Mesenchymal stem cell (in vitro differentiated cells and primary cell): ENCODE measurements at regions not wholly inside any gene's neighbourhood (a gene's known extent, or its start where the extent isn't known, plus 50 kb on each side); places are given as distances from the start of the nearest gene placed in this dataset.
A peak's percentile ranks its signal among the peaks of the same experiment; 100 is the strongest.

Experiments used
- DNase-seq: peaks from one replicate; pipeline ENCODE4 v3.0.0-alpha.2; 2013
- H2AFZ ChIP-seq: one replicate; pipeline ENCODE4 v1.6.1; 2013; ENCODE audit warnings: low read depth, mild to moderate bottlenecking, control low read depth, inconsistent platforms, low read length, moderate library complexity
- H2AK5ac ChIP-seq: 2 replicates; pipeline ENCODE4 v1.6.1; 2013; ENCODE audit warnings: low read length, moderate library complexity, mild to moderate bottlenecking, inconsistent platforms; ENCODE audit not compliant: severe bottlenecking
- H2BK120ac ChIP-seq: one replicate; pipeline ENCODE4 v1.6.1; 2013; ENCODE audit warnings: low read depth, mild to moderate bottlenecking, inconsistent platforms, low read length, moderate library complexity
- H2BK12ac ChIP-seq, 2 experiments: one replicate each; pipeline ENCODE4 v1.6.1; 2013; ENCODE audit warnings: inconsistent platforms in 2 of 2, low read length in 2 of 2, mild to moderate bottlenecking in 2 of 2, moderate library complexity in 2 of 2, control low read depth in 1 of 2
- H2BK15ac ChIP-seq: one replicate; pipeline ENCODE4 v1.6.1; 2013; ENCODE audit warnings: mild to moderate bottlenecking, low read depth, inconsistent platforms; ENCODE audit not compliant: poor library complexity, severe bottlenecking
- H2BK5ac ChIP-seq: 2 replicates; pipeline ENCODE4 v1.6.1; 2013; ENCODE audit warnings: low read depth, mild to moderate bottlenecking, low read length, control low read depth, inconsistent platforms; ENCODE audit not compliant: poor library complexity, severe bottlenecking
- H3K14ac ChIP-seq, 2 experiments: one replicate each; pipeline ENCODE4 v1.6.1; 2013; ENCODE audit warnings: inconsistent platforms in 2 of 2, low read length in 2 of 2, control low read depth in 1 of 2, mild to moderate bottlenecking in 1 of 2, moderate library complexity in 1 of 2
- H3K18ac ChIP-seq, 2 experiments: one replicate each; pipeline ENCODE4 v1.6.1; 2013; ENCODE audit warnings: inconsistent platforms in 2 of 2, low read length in 2 of 2, control low read depth in 1 of 2, low read depth in 1 of 2, mild to moderate bottlenecking in 1 of 2
- H3K23ac ChIP-seq, 2 experiments: one replicate each; pipeline ENCODE4 v1.6.1; 2013; ENCODE audit warnings: inconsistent platforms in 2 of 2, low read length in 2 of 2, mild to moderate bottlenecking in 2 of 2, moderate library complexity in 2 of 2, control low read depth in 1 of 2
- H3K27ac ChIP-seq: 2 replicates; pipeline ENCODE4 v1.5.1; 2013; ENCODE audit warnings: mild to moderate bottlenecking, moderate library complexity, low read length, control low read depth, inconsistent platforms; ENCODE audit not compliant: poor library complexity, severe bottlenecking
- H3K27me3 ChIP-seq, 2 experiments: 2 replicates each; pipeline versions ENCODE4 v1.6.1 to v1.7.0; 2013; ENCODE audit warnings: low read length in 2 of 2, mild to moderate bottlenecking in 2 of 2, moderate library complexity in 2 of 2, control low read depth in 1 of 2, inconsistent platforms in 1 of 2; ENCODE audit not compliant: control insufficient read depth in 1 of 2, insufficient read depth in 1 of 2
- H3K36me3 ChIP-seq, 2 experiments: 2 replicates each; pipeline versions ENCODE4 v1.6.1 to v1.7.0; 2013; ENCODE audit warnings: low read length in 2 of 2, control low read depth in 1 of 2, inconsistent platforms in 1 of 2, low read depth in 1 of 2, mild to moderate bottlenecking in 1 of 2; ENCODE audit not compliant: insufficient read depth in 2 of 2, control insufficient read depth in 1 of 2
- H3K4ac ChIP-seq, 2 experiments: one replicate each; pipeline ENCODE4 v1.6.1; 2013; ENCODE audit warnings: inconsistent platforms in 2 of 2, low read length in 2 of 2, mild to moderate bottlenecking in 2 of 2, moderate library complexity in 2 of 2, control low read depth in 1 of 2, low read depth in 1 of 2
- H3K4me1 ChIP-seq: 2 replicates; pipeline ENCODE4 v1.6.1; 2013; ENCODE audit warnings: low read depth, low read length, control low read depth; ENCODE audit not compliant: control insufficient read depth, insufficient read depth
- H3K4me2 ChIP-seq: 2 replicates; pipeline ENCODE4 v1.6.1; 2013; ENCODE audit warnings: low read length, mild to moderate bottlenecking, inconsistent platforms; ENCODE audit not compliant: poor library complexity, severe bottlenecking
- H3K4me3 ChIP-seq, 2 experiments: 2 replicates each; pipeline versions ENCODE4 v1.5.1 to v1.7.0; 2013; ENCODE audit warnings: low read length in 2 of 2, mild to moderate bottlenecking in 2 of 2, control low read depth in 1 of 2, low read depth in 1 of 2; ENCODE audit not compliant: insufficient read depth in 1 of 2
- H3K79me1 ChIP-seq: replicated peaks from 2 replicates; pipeline ENCODE4 v1.6.1; 2013; ENCODE audit warnings: mild to moderate bottlenecking, control low read depth, low read length, inconsistent platforms; ENCODE audit not compliant: poor library complexity, severe bottlenecking
- H3K9ac ChIP-seq: 2 replicates; pipeline ENCODE4 v1.7.0; 2013; ENCODE audit warnings: mild to moderate bottlenecking, low read length, moderate library complexity
- H3K9me3 ChIP-seq: 2 replicates; pipeline ENCODE4 v1.7.0; 2013; ENCODE audit warnings: mild to moderate bottlenecking, low read length; ENCODE audit not compliant: control insufficient read depth
- H4K8ac ChIP-seq: one replicate; pipeline ENCODE4 v1.6.1; 2013; ENCODE audit warnings: inconsistent platforms, mild to moderate bottlenecking, low read length, moderate library complexity
- H4K91ac ChIP-seq: one replicate; pipeline ENCODE4 v1.6.1; 2013; ENCODE audit warnings: mild to moderate bottlenecking, low read length, inconsistent platforms
- WGBS: methylation state at CpG from one replicate; pipeline ENCODE4 v1.1.7; 2013; ENCODE audit warnings: mixed read lengths; 5-methylcytosine and 5-hydroxymethylcytosine counted together

DNA sequence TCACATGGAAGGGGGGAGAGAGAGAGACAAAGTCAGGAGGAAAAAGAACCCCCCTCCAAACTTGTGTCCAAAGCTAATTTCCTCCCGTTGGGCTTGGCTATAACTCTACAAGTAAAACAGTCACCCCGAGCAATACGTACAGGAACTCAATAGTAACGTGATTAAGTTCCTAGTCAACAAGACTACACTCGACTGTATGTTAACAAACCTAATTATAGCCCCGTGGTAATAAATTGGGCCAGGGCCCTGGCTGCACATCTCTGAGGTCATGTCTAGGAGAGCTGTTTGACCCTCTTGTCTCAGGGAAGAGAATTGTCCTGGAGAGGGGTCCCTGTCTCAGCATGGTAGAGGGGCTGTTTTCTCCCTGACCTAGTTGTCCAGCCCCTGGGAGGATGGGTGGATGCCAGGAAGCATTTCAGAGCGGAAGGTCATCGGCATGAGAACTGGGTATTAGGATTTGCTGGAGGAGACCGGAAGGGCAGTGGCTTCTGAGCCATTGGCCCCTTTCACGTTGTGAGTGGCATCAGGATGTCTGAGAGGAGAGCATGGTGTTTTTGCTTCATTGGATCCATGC, 60.2 kb upstream of the COMTD1 start:
- peak overlapping the region in 1 of 2 experiments; percentile 54 for H3K23ac ChIP-seq
- no peak overlapping the region for H3K27ac ChIP-seq
- H2AK5ac ChIP-seq = no peak overlapping the region
- H3K18ac ChIP-seq = no peak overlapping the region
- 41% methylated on average over 10 of the region's 10 CpGs for WGBS
- DNase-seq = peak; percentile 58
- peaks cover 0 to 31% of the 10 kb centered on the region in 2 experiments for H3K27me3 ChIP-seq
- peak overlapping the region in 1 of 2 experiments; percentile 47 for H3K4ac ChIP-seq
- H3K79me1 ChIP-seq = no peaks in the 10 kb centered on the region
- no peak overlapping the region for H3K4me2 ChIP-seq
- peak overlapping the region in 1 of 2 experiments; percentile 47 for H2BK12ac ChIP-seq
- no peak overlapping the region for H4K91ac ChIP-seq
- peak overlapping the region; percentile 1 for H4K8ac ChIP-seq
- peak overlapping the region; percentile 86 for H3K9ac ChIP-seq
- H2AFZ ChIP-seq = no peak overlapping the region
- H2BK120ac ChIP-seq = no peak overlapping the region
- H3K14ac ChIP-seq = no peak overlapping the region
- peaks cover 1% of the 10 kb centered on the region for H3K9me3 ChIP-seq
- peaks cover 8% of the 10 kb centered on the region for H3K4me1 ChIP-seq
- no peak overlapping the region for H2BK5ac ChIP-seq
- no peaks in the 10 kb centered on the region for H3K36me3 ChIP-seq
- H2BK15ac ChIP-seq = no peak overlapping the region
- peak overlapping the region in 1 of 2 experiments; percentile 77 for H3K4me3 ChIP-seq

DNA sequence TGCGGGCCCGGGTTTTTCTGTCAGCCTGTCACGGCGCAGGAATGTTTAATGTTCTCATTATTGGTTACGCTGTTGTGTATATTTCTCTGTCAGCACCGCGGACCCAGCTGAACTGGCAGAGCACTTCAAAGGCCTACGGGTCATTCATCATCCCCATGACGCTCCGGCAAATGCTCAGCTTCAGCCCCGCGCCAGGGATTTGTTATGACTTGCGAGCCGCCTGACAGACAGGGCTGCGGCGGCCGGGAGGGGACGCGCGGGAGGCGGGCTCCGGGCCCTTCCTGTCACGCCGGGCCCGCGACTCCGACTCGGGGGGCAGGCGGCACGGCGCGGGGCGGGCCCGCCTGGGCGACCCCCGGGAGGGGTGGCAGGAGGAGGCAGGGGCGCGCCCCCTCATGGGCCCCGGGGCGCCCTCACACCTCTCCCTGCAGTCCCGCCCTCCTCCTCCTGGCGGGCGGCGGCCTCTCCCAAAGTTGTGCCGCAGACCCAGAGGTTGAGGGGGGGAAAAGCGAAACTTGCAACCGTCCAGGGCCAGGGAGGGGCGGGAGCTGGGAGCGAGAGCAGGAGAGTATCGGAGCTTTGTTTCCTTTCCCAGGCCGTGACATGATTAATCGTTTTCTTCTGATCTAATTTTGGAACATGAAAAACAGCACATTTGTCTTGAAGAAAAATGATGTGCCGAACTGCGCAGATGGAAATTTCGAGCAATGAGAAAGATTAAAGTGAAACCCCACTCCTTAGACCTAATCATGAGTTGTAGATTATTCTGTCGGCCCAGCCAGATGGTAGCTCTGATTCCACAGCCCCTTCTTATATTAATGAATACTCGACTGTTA, 59.3 kb upstream of the COMTD1 start:
- peak overlapping the region; percentile 93 for H3K4me2 ChIP-seq
- H3K27ac ChIP-seq = peak overlapping the region; percentile 34
- H3K9me3 ChIP-seq = peaks cover 10% of the 10 kb centered on the region
- no peak overlapping the region for H2AK5ac ChIP-seq
- H2BK5ac ChIP-seq = no peak overlapping the region
- H4K8ac ChIP-seq = peak overlapping the region; percentile 1
- H4K91ac ChIP-seq = peak overlapping the region; percentile 67
- H2BK12ac ChIP-seq = peak overlapping the region; percentile 41 to 97
- WGBS = under 1% methylated on average over 44 of the region's 57 CpGs
- H3K4me3 ChIP-seq = peak overlapping the region; percentile 62 to 77
- peak overlapping the region; percentile 67 to 85 for H3K18ac ChIP-seq
- no peak overlapping the region for H3K23ac ChIP-seq
- no peaks in the 10 kb centered on the region for H3K79me1 ChIP-seq
- peak overlapping the region in 1 of 2 experiments; percentile 37 for H3K14ac ChIP-seq
- no peak overlapping the region for H3K4ac ChIP-seq
- H3K4me1 ChIP-seq = peaks cover 8% of the 10 kb centered on the region
- DNase-seq = peak; percentile 92
- H3K36me3 ChIP-seq = no peaks in the 10 kb centered on the region
- H2BK120ac ChIP-seq = peak overlapping the region; percentile 71
- H3K9ac ChIP-seq = peak overlapping the region; percentile 86
- peak overlapping the region; percentile 65 for H2AFZ ChIP-seq
- peak overlapping the region; percentile 81 for H2BK15ac ChIP-seq
- H3K27me3 ChIP-seq = peaks cover 0 to 37% of the 10 kb centered on the region in 2 experiments

- peak overlapping the region; percentile 86 for H3K9ac ChIP-seq
- H3K4me1 ChIP-seq = peaks cover 8% of the 10 kb centered on the region
- peak; percentile 56 for DNase-seq
- H2AK5ac ChIP-seq = no peak overlapping the region
- H3K27ac ChIP-seq = peak overlapping the region; percentile 34
- peak overlapping the region in 1 of 2 experiments; percentile 87 for H2BK12ac ChIP-seq
- no peak overlapping the region for H2BK5ac ChIP-seq
- H3K27me3 ChIP-seq = peaks cover 0 to 41% of the 10 kb centered on the region in 2 experiments
- H3K9me3 ChIP-seq = peaks cover 15% of the 10 kb centered on the region
- peak overlapping the region; percentile 93 for H3K4me2 ChIP-seq
- no peak overlapping the region for H4K91ac ChIP-seq
- no peak overlapping the region for H2AFZ ChIP-seq
- H3K18ac ChIP-seq = peak overlapping the region; percentile 58 to 69
- no peaks in the 10 kb centered on the region for H3K79me1 ChIP-seq
- H3K4ac ChIP-seq = no peak overlapping the region
- no peak overlapping the region for H3K23ac ChIP-seq
- no peak overlapping the region for H3K14ac ChIP-seq
- H3K4me3 ChIP-seq = peak overlapping the region; percentile 62 to 77
- H4K8ac ChIP-seq = no peak overlapping the region
- H2BK120ac ChIP-seq = peak overlapping the region; percentile 38
- H3K36me3 ChIP-seq = no peaks in the 10 kb centered on the region
- H2BK15ac ChIP-seq = peak overlapping the region; percentile 12
- under 1% methylated on average over 20 of the region's 20 CpGs for WGBS
These were observed 58.7 kb upstream of the COMTD1 start for GRCh38 chr10:75294518-75294865.

- H2BK5ac ChIP-seq = no peak overlapping the region
- H3K27me3 ChIP-seq = peaks cover 0 to 44% of the 10 kb centered on the region in 2 experiments
- peak overlapping the region in 1 of 2 experiments; percentile 42 for H3K18ac ChIP-seq
- H3K4me2 ChIP-seq = no peak overlapping the region
- peak overlapping the region; percentile 71 for H2AK5ac ChIP-seq
- DNase-seq = peak; percentile 51
- H3K23ac ChIP-seq = no peak overlapping the region
- peaks cover 8% of the 10 kb centered on the region for H3K4me1 ChIP-seq
- H2BK120ac ChIP-seq = peak overlapping the region; percentile 38
- peak overlapping the region; percentile 25 for H3K27ac ChIP-seq
- H3K9ac ChIP-seq = peak overlapping the region; percentile 86
- H3K14ac ChIP-seq = no peak overlapping the region
- H4K91ac ChIP-seq = no peak overlapping the region
- peak overlapping the region in 1 of 2 experiments; percentile 12 for H3K4ac ChIP-seq
- peaks cover 15% of the 10 kb centered on the region for H3K9me3 ChIP-seq
- no peak overlapping the region for H4K8ac ChIP-seq
- no peak overlapping the region for H2BK12ac ChIP-seq
- peak overlapping the region in 1 of 2 experiments; percentile 77 for H3K4me3 ChIP-seq
- no peaks in the 10 kb centered on the region for H3K36me3 ChIP-seq
- no peak overlapping the region for H2AFZ ChIP-seq
- H2BK15ac ChIP-seq = no peak overlapping the region
- H3K79me1 ChIP-seq = no peaks in the 10 kb centered on the region
- WGBS = 35% methylated on average over 7 of the region's 8 CpGs
These were observed 58.3 kb upstream of the COMTD1 start for GRCh38 chr10:75294031-75294437.
